Thoracic aorta (tissue), 2 donors: ENCODE measurements at regions not wholly inside any gene's neighbourhood (a gene's known extent, or its start where the extent isn't known, plus 50 kb on each side); places are given as distances from the start of the nearest gene placed in this dataset.

Experiments
- ATAC-seq: fragments of 150-250 bp; one replicate; pipeline ENCODE4 v1.8.0; 2017; ENCODE audit warnings: low read depth; ENCODE audit not compliant: insufficient number of reproducible peaks, low FRiP score
- DNase-seq: peaks from one replicate; pipeline ENCODE4 v3.0.0-alpha.2; 2020; ENCODE audit warnings: low spot score
- H3K27ac ChIP-seq, 2 donors: fragments of 200-600 bp; sonication (generic); 1 replicate in 1 of 2; 2 replicates in 1 of 2; pipeline ENCODE4 v1.5.1; 2016; ENCODE audit warnings: mild to moderate bottlenecking in 2 of 2, moderate library complexity in 2 of 2
- H3K27me3 ChIP-seq: fragments of 200-600 bp; sonication (generic); replicated peaks from 2 replicates; pipeline ENCODE4 v1.6.0; 2016; ENCODE audit warnings: mild to moderate bottlenecking; ENCODE audit not compliant: insufficient read depth
- H3K36me3 ChIP-seq: fragments of 200-600 bp; sonication (generic); one replicate; pipeline ENCODE4 v1.5.1; 2016
- H3K4me1 ChIP-seq, 2 donors: fragments of 200-600 bp; sonication (generic); 1 replicate in 1 of 2; 2 replicates in 1 of 2; pipeline versions ENCODE4 v1.5.1 to v1.6.0; 2016; ENCODE audit warnings: low read depth in 2 of 2, mild to moderate bottlenecking in 1 of 2; ENCODE audit not compliant: control insufficient read depth in 1 of 2
- H3K4me3 ChIP-seq: fragments of 200-600 bp; sonication (generic); 2 replicates; pipeline ENCODE4 v1.5.1; 2016; ENCODE audit warnings: mild to moderate bottlenecking
- H3K9me3 ChIP-seq: fragments of 200-600 bp; sonication (generic); 2 replicates; pipeline ENCODE4 v1.5.1; 2016
- TF ChIP-seq, protein P1 (sequence below): fragments of 200-600 bp; sonication (generic); IDR thresholded peaks from one replicate; pipeline ENCODE4 v1.5.1; 2019; ENCODE audit warnings: antibody characterized with exemption

DNA sequence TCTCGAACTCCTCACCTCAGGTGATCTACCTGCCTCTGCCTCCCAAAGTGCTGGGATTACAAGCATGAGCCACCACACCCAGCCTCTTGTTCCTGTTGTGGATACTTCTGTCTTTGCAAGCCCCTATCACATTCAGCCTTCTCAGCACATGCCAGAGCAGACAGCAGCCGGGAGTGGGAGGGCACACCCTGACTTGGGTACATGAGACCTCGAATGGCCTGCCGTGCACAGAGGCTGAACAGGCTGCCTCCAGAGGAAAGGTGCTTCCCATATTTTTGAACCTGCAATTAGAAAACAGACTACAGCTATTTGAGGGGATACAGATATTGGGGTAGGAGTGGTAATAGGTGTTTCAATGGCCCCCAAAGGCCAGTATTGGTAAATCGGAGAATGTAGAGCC lies 307.3 kb upstream of the DIO3 start:
- ATAC-seq (no peak), DNase-seq (no peak)
- no peak overlapping the region for H3K27ac ChIP-seq

DNA sequence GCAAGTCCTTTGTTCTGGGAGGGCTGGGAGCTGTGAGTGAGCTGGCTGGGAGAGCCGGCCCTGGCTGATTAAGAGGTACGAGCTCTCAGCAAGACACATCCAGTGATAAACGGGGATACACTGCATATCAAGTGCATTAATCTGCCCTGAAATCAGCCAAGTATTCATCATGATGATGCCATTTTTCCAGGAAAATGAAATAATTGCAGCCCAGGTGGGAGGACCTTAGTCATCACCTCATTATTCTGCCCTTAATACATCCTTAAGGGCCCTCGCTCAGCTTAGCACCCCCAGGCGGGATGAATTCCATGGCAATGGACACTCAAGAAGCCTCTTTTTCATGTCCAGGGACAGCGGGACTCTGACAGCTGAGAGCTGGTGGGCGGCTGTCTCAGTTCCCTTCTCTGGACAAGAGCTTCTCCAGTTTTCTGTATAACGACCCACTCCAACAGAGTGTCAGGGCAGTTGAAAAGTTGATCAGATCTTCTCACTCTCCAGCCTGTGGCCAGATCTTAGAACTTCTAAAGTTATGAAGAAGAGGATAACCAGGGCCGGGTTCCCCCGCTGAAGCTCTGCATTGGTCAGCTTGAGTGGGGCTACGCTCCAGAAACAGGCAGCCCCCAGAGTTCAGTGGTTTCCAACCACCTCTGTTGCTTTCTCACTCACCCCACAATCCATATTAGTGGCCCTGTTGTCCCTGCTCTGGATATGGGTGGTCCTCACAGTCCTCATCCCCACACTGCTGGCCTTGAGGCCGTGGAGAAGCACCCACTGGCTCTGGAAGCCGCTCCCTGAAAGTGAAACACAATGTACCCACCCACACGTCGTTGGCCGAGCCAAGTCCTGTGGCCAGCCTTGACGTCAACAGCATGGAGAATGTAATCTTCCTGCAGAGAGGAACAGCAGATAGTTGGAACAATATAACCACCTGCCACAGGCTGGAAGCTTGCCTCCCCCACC lies 306.2 kb upstream of the DIO3 start:
- no peaks in the 10 kb centered on the region for H3K4me1 ChIP-seq
- H3K4me3 ChIP-seq: no peak overlapping the region
- TF ChIP-seq, protein P1, sequence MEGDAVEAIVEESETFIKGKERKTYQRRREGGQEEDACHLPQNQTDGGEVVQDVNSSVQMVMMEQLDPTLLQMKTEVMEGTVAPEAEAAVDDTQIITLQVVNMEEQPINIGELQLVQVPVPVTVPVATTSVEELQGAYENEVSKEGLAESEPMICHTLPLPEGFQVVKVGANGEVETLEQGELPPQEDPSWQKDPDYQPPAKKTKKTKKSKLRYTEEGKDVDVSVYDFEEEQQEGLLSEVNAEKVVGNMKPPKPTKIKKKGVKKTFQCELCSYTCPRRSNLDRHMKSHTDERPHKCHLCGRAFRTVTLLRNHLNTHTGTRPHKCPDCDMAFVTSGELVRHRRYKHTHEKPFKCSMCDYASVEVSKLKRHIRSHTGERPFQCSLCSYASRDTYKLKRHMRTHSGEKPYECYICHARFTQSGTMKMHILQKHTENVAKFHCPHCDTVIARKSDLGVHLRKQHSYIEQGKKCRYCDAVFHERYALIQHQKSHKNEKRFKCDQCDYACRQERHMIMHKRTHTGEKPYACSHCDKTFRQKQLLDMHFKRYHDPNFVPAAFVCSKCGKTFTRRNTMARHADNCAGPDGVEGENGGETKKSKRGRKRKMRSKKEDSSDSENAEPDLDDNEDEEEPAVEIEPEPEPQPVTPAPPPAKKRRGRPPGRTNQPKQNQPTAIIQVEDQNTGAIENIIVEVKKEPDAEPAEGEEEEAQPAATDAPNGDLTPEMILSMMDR: no peak
- no peaks in the 10 kb centered on the region for H3K36me3 ChIP-seq
- no peaks in the 10 kb centered on the region for H3K27me3 ChIP-seq
- DNase-seq: no peak
- no peaks in the 10 kb centered on the region for H3K9me3 ChIP-seq
- no peak for ATAC-seq
- H3K27ac ChIP-seq: no peak overlapping the region

More for the DNA sequence above, 307.3 kb upstream of the DIO3 start:
- TF ChIP-seq, protein P1: no peak
- Histone ChIP-seq H3K27me3 (no peaks in the 10 kb centered on the region), H3K4me1 (no peaks in the 10 kb centered on the region), H3K36me3 (no peaks in the 10 kb centered on the region), H3K9me3 (no peaks in the 10 kb centered on the region), H3K4me3 (no peak overlapping the region)

DNA sequence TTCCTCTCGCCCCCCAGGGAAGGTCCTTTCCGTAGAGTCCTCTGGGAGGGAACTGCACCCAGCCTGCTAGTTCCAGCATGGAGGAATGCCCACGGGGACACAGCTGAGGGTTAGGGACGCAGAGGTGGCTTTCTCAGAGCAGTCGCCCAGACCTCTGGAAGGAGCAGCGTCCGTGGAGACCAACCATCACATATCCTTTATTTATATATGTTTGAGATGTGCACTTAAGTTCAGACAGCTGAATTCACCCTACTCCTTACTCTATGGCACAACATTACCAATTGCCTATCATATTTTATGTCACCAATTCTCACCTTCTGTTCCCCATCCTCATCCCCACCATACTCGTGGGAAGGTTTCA lies 305.6 kb upstream of the DIO3 start:
- Histone ChIP-seq H3K4me1 (no peaks in the 10 kb centered on the region), H3K9me3 (no peaks in the 10 kb centered on the region), H3K27ac (no peak overlapping the region), H3K27me3 (no peaks in the 10 kb centered on the region), H3K4me3 (no peak overlapping the region), H3K36me3 (no peaks in the 10 kb centered on the region)
- no peak for ATAC-seq
- TF ChIP-seq, protein P1: no peak
- no peak for DNase-seq

DNA sequence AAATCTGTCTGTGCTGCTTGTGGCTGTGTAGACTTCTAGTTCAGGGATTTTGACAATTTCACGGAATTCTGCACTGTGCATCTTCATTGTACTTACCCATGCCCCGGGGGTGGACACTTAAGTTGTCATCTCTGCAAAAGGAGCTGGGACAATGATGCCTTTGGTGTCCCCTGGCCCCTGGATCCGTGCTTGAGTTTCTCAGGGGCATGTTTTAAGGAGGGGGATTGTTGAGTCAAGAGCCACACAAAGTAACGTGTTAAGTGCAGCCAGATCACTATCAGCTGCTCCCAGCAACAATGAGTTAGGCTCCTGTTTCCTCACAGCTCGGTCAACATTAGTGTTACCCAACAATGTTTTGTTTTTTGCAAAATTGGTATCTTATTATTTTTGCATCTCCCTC lies 305.0 kb upstream of the DIO3 start:
- Histone ChIP-seq H3K36me3 (no peaks in the 10 kb centered on the region), H3K9me3 (no peaks in the 10 kb centered on the region), H3K27me3 (no peaks in the 10 kb centered on the region), H3K4me1 (no peaks in the 10 kb centered on the region), H3K27ac (no peak overlapping the region), H3K4me3 (no peak overlapping the region)
- DNase-seq (no peak), ATAC-seq (no peak)
- TF ChIP-seq, protein P1: no peak

DNA sequence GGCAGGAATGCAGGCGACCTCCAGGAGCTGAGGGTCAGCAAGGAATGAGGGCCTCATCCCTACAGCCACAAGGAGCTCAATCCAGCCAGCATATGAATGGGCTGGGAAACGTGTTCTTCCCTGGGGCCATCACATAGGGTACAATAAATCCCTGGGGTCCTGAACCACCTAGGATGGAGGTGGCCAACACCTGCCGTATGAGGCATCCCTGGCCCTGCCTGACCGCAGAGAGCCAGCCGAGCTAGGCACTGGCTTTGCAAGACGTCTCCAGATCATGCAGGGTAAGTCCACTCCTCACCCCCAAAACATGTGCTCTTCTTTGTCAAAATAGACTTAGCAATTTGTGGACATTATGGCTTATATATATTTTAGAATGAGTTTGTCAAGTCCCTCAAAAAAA lies 303.7 kb upstream of the DIO3 start:
- no peaks in the 10 kb centered on the region for H3K4me1 ChIP-seq
- ATAC-seq: no peak
- no peak for DNase-seq
- H3K27me3 ChIP-seq: no peaks in the 10 kb centered on the region
- peaks cover 4% of the 10 kb centered on the region for H3K9me3 ChIP-seq
- no peaks in the 10 kb centered on the region for H3K36me3 ChIP-seq
- H3K27ac ChIP-seq: no peak overlapping the region
- TF ChIP-seq, protein P1: no peak
- H3K4me3 ChIP-seq: no peak overlapping the region
